ENCODE measurements at regions not wholly inside any gene's neighbourhood (a gene's known extent, or its start where the extent isn't known, plus 50 kb on each side); places are given as distances from the start of the nearest gene placed in this dataset.

DNA sequence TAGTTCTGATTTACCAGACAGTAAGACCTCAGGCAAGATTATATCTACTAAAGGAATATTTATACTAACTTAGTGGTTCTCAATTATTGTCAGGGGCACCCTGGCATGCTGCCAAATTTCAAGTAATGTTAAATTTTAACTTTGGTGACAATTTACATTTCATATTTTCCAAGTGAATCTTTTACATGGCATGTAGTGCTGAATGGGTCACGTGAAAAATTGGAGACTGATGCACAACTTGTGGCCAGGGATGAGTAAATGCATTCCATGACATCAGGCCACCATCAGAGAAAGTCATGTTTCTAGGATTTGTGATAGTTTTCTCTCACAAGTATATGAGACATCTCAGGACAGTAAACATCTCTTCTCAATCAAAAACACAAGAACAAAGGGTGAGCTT is 202.6 kb upstream of the SOX21 start:
- no peaks in the 10 kb centered on the region for H3K27me3 ChIP-seq
- H3K9me3 ChIP-seq, result no peaks in the 10 kb centered on the region
- H3K36me3 ChIP-seq, result no peaks in the 10 kb centered on the region
- H3K9ac ChIP-seq (ENCODE audit: low read depth in 2 of 2, low read length in 2 of 2), result no peak overlapping the region
- intact Hi-C loops (cut with DNase I), result no loop called here
- no peak overlapping the region for H3K4me3 ChIP-seq
- no peak overlapping the region for H3K27ac ChIP-seq
- TF ChIP-seq, protein P1, sequence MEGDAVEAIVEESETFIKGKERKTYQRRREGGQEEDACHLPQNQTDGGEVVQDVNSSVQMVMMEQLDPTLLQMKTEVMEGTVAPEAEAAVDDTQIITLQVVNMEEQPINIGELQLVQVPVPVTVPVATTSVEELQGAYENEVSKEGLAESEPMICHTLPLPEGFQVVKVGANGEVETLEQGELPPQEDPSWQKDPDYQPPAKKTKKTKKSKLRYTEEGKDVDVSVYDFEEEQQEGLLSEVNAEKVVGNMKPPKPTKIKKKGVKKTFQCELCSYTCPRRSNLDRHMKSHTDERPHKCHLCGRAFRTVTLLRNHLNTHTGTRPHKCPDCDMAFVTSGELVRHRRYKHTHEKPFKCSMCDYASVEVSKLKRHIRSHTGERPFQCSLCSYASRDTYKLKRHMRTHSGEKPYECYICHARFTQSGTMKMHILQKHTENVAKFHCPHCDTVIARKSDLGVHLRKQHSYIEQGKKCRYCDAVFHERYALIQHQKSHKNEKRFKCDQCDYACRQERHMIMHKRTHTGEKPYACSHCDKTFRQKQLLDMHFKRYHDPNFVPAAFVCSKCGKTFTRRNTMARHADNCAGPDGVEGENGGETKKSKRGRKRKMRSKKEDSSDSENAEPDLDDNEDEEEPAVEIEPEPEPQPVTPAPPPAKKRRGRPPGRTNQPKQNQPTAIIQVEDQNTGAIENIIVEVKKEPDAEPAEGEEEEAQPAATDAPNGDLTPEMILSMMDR (IDR thresholded peaks at IDR 0.05), result no peak
- DNase-seq, result no peak
- no peaks in the 10 kb centered on the region for H3K4me1 ChIP-seq

DNA sequence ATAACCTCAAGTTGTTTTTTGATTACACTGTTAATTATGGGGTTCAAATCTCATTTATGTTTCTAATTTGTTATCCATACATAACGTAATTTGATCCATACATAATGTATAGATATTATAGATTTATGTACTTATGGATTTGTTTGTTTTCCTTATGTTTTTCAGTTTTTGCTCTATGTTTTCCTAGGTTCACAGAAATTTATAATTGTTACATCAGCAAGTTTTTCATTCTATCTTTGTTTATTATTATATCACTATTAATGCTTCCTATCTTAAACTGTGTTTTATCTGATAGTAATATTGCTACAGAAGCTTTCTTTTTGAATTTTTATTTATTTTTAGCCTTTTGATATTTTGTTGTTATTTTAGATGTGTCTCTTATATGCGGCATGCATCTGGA is 194.3 kb upstream of the SOX21 start:
- H3K9me3 ChIP-seq, result no peaks in the 10 kb centered on the region
- no peak overlapping the region for H3K4me3 ChIP-seq
- TF ChIP-seq, protein P1 (IDR thresholded peaks at IDR 0.05), result no peak
- intact Hi-C loops (cut with DNase I), result no loop called here
- H3K27ac ChIP-seq, result no peak overlapping the region
- no peaks in the 10 kb centered on the region for H3K27me3 ChIP-seq
- H3K9ac ChIP-seq (ENCODE audit: low read depth in 2 of 2, low read length in 2 of 2), result no peak overlapping the region
- H3K36me3 ChIP-seq, result no peaks in the 10 kb centered on the region
- DNase-seq, result no peak
- no peaks in the 10 kb centered on the region for H3K4me1 ChIP-seq

GRCh38 chr13:94902722-94903407 is 190.5 kb upstream of the SOX21 start:
- intact Hi-C loops (cut with DNase I), result no loop called here
- no peak for DNase-seq
- TF ChIP-seq, protein P1 (IDR thresholded peaks at IDR 0.05), result no peak

GRCh38 chr13:94901070-94901469 is 188.7 kb upstream of the SOX21 start:
- Histone ChIP-seq H3K4me3 (no peak overlapping the region), H3K27ac (no peak overlapping the region), H3K4me1 (no peaks in the 10 kb centered on the region), H3K27me3 (no peaks in the 10 kb centered on the region), H3K9me3 (no peaks in the 10 kb centered on the region), H3K36me3 (no peaks in the 10 kb centered on the region), H3K9ac (ENCODE audit: low read depth in 2 of 2, low read length in 2 of 2) (no peak overlapping the region)
- intact Hi-C loops (cut with DNase I), result no loop called here
- TF ChIP-seq, protein P1 (IDR thresholded peaks at IDR 0.05), result no peak
- DNase-seq, result no peak

More at GRCh38 chr13:94902722-94903407, 190.5 kb upstream of the SOX21 start:
- H3K27ac ChIP-seq, result no peak overlapping the region
- H3K36me3 ChIP-seq, result no peaks in the 10 kb centered on the region
- no peaks in the 10 kb centered on the region for H3K27me3 ChIP-seq
- no peak overlapping the region for H3K4me3 ChIP-seq
- H3K4me1 ChIP-seq, result no peaks in the 10 kb centered on the region
- H3K9ac ChIP-seq (ENCODE audit: low read depth in 2 of 2, low read length in 2 of 2), result no peak overlapping the region
- H3K9me3 ChIP-seq, result no peaks in the 10 kb centered on the region

DNA sequence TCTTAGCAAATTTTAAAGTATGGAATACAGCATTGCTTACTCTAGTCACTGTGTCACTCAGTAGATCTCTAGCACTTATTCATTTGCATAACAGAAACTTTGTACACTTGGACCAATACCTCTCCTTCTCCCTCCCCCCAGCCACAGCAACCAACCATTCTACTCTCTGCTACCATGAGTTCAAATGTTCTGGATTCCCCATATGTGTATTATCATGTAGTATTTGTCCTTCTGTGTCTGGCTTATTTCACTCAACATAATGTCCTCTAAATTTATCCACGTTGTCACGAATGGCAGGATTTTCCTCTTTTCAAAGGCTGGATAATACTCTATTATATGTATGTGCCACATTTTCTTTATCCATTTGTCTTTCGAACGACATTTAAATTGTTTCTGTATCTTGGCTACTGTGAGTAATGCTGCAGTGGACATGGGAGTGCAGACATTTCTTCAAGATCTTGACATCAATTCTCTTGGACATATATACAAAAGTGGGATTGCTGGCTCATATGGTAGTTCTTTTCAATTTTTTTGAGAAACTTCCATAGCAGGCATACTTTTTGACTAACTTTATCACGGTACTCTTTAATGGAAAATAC is 184.5 kb upstream of the SOX21 start:
- Histone ChIP-seq H3K4me3 (no peak overlapping the region), H3K27me3 (no peaks in the 10 kb centered on the region), H3K36me3 (no peaks in the 10 kb centered on the region), H3K9ac (ENCODE audit: low read depth in 2 of 2, low read length in 2 of 2) (no peak overlapping the region), H3K4me1 (no peaks in the 10 kb centered on the region), H3K27ac (no peak overlapping the region), H3K9me3 (no peaks in the 10 kb centered on the region)
- TF ChIP-seq, protein P1 (IDR thresholded peaks at IDR 0.05), result no peak
- DNase-seq, result no peak
- intact Hi-C loops (cut with DNase I), result no loop called here
